OCI-LY7 (cell line): ENCODE measurements at regions not wholly inside any gene's neighbourhood (a gene's known extent, or its start where the extent isn't known, plus 50 kb on each side); places are given as distances from the start of the nearest gene placed in this dataset.

Experiments used
- EZH2phosphoT487 ChIP-seq: fragments of 200-600 bp; sonication (generic); IDR thresholded peaks from 2 replicates; pipeline ENCODE4 v1.6.1; 2018; ENCODE audit warnings: low read depth, borderline replicate concordance, mild to moderate bottlenecking, mixed run types, antibody characterized with exemption, low read length, moderate library complexity, mixed read lengths
- TF ChIP-seq, protein P1 (sequence below): fragments of 200-600 bp; sonication (generic); conservative IDR thresholded peaks from 2 replicates; pipeline ENCODE4 v1.5.1; 2014; ENCODE audit warnings: mild to moderate bottlenecking, antibody characterized with exemption, low read length, moderate library complexity, mixed read lengths

DNA sequence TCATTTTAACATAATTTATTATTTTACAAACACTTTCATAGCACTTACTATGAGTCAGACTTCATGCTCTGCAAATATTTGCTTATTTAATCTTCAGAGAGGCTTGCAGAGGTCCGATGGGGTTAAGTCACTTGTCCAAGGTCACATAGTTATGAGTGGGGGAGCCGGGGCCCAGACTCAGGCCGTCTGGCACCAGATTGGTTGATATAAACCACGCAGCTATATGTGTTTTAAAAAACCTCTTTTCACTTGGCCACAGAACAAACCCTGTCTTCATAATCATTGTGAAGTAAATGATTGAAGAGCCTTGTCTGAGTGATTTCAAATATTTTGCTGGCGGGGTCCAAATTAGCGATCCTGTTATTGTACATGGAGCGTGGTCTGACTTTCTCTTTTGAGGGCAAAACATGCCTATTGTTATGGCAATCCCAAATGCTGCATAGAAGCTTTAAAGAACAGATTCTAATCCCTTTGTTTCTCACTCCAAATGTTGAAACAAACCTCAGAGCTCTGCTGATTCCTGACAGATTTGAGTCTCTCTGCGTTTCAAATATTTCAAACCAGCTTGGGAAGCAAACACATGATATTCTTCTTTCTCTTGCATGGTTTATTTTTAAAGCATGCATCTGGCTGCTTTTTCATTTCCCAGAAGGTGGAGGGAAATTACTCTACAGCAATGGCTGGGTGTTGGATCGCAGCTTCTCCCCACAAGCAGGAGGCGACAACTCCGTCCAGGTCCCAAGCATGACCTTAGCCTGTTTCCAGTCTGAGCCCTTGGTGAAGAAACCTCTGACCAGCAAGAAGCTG, 142.4 kb downstream of the DDX1 start:
- TF ChIP-seq, protein P1, sequence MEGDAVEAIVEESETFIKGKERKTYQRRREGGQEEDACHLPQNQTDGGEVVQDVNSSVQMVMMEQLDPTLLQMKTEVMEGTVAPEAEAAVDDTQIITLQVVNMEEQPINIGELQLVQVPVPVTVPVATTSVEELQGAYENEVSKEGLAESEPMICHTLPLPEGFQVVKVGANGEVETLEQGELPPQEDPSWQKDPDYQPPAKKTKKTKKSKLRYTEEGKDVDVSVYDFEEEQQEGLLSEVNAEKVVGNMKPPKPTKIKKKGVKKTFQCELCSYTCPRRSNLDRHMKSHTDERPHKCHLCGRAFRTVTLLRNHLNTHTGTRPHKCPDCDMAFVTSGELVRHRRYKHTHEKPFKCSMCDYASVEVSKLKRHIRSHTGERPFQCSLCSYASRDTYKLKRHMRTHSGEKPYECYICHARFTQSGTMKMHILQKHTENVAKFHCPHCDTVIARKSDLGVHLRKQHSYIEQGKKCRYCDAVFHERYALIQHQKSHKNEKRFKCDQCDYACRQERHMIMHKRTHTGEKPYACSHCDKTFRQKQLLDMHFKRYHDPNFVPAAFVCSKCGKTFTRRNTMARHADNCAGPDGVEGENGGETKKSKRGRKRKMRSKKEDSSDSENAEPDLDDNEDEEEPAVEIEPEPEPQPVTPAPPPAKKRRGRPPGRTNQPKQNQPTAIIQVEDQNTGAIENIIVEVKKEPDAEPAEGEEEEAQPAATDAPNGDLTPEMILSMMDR: no peak
- TF ChIP-seq EZH2phosphoT487: no peak
